Activated naive CD4-positive, alpha-beta T cell treated with anti-CD3 and anti-CD28 coated beads for 36 hours (primary cell): ENCODE measurements at regions not wholly inside any gene's neighbourhood (a gene's known extent, or its start where the extent isn't known, plus 50 kb on each side); places are given as distances from the start of the nearest gene placed in this dataset.
"Not testable (repeated sequence)": the region's sequence is repeated elsewhere in the genome, so short reads cannot be mapped to it uniquely, and the experiment has no call there.

ENCODE experiments used
- CTCF ChIA-PET: fragments of 350-600 bp; sonication (Branson Sonifier 250); formaldehyde crosslinking; loops from one replicate; lab custom pipeline; 2021; ENCODE audit warnings: antibody characterized with exemption; lab: Charles Lee
- DNase-seq: peaks from one replicate; pipeline ENCODE4 v3.0.0-alpha.2; 2020
- H3K27ac Mint-ChIP-seq: one replicate; pipeline ENCODE4 v1.8.0; 2021; ENCODE audit warnings: mild to moderate bottlenecking, mixed read lengths
- H3K27me3 Mint-ChIP-seq: one replicate; pipeline ENCODE4 v1.8.0; 2021; ENCODE audit warnings: low read depth, mixed read lengths
- H3K36me3 Mint-ChIP-seq: one replicate; pipeline ENCODE4 v1.8.0; 2021; ENCODE audit warnings: low read depth, mixed read lengths
- H3K4me1 Mint-ChIP-seq: one replicate; pipeline ENCODE4 v1.8.0; 2021; ENCODE audit warnings: low read depth, mixed read lengths
- H3K4me3 Mint-ChIP-seq: one replicate; pipeline ENCODE4 v1.8.0; 2021; ENCODE audit warnings: mild to moderate bottlenecking, moderate library complexity, mixed read lengths
- H3K9me3 Mint-ChIP-seq: one replicate; pipeline ENCODE4 v1.8.0; 2021; ENCODE audit warnings: mixed read lengths
- intact Hi-C: fragments of 100-400 bp; cut with micrococcal nuclease; formaldehyde crosslinking; loops from one replicate; pipeline ENCODE4 v1.15.1; 2023

GRCh38 chr6:120411394-120411793 is 922.9 kb downstream of the TBC1D32 start:
- no peaks in the 10 kb centered on the region for H3K4me1 Mint-ChIP-seq
- no peaks in the 10 kb centered on the region for H3K27me3 Mint-ChIP-seq
- no peak overlapping the region for H3K27ac Mint-ChIP-seq
- peaks cover 2% of the 10 kb centered on the region for H3K9me3 Mint-ChIP-seq
- CTCF ChIA-PET: interaction anchor here (0.7 kb wide), 1 partner anchor 217 kb away, joined by 5 read pairs; no protein-coding TSS in a partner anchor
- H3K4me3 Mint-ChIP-seq: no peak overlapping the region
- no peak for DNase-seq
- intact Hi-C loops: no loop called here
- no peaks in the 10 kb centered on the region for H3K36me3 Mint-ChIP-seq

GRCh38 chr6:120410586-120410985 is 923.7 kb downstream of the TBC1D32 start:
- H3K4me3 Mint-ChIP-seq: no peak overlapping the region
- H3K27me3 Mint-ChIP-seq: no peaks in the 10 kb centered on the region
- H3K36me3 Mint-ChIP-seq: no peaks in the 10 kb centered on the region
- CTCF ChIA-PET: no interaction called here
- peaks cover 2% of the 10 kb centered on the region for H3K9me3 Mint-ChIP-seq
- intact Hi-C loops: no loop called here
- no peak overlapping the region for H3K27ac Mint-ChIP-seq
- DNase-seq: no peak
- H3K4me1 Mint-ChIP-seq: no peaks in the 10 kb centered on the region

GRCh38 chr6:120407696-120408095 is 926.6 kb downstream of the TBC1D32 start:
- no peaks in the 10 kb centered on the region for H3K36me3 Mint-ChIP-seq
- no peak overlapping the region for H3K4me3 Mint-ChIP-seq
- DNase-seq: no peak
- H3K4me1 Mint-ChIP-seq: no peaks in the 10 kb centered on the region
- CTCF ChIA-PET: no interaction called here
- H3K9me3 Mint-ChIP-seq: peaks cover 10% of the 10 kb centered on the region
- no peak overlapping the region for H3K27ac Mint-ChIP-seq
- no peaks in the 10 kb centered on the region for H3K27me3 Mint-ChIP-seq
- intact Hi-C loops: no loop called here

- Mint-ChIP-seq H3K9me3 (peaks cover 8% of the 10 kb centered on the region), H3K4me3 (no peak overlapping the region), H3K36me3 (no peaks in the 10 kb centered on the region), H3K27me3 (no peaks in the 10 kb centered on the region), H3K4me1 (no peaks in the 10 kb centered on the region), H3K27ac (no peak overlapping the region)
- intact Hi-C loops: no loop called here
- DNase-seq: no peak
- CTCF ChIA-PET: no interaction called here
These were observed 928.3 kb downstream of the TBC1D32 start for GRCh38 chr6:120405947-120406346.

- intact Hi-C loops: no loop called here
These were observed 938.5 kb downstream of the TBC1D32 start for GRCh38 chr6:120395784-120396183.

GRCh38 chr6:120395330-120395729 is 939.0 kb downstream of the TBC1D32 start:
- intact Hi-C loops: no loop called here
- no peak for DNase-seq
- H3K36me3 Mint-ChIP-seq: no peaks in the 10 kb centered on the region
- no peak overlapping the region for H3K27ac Mint-ChIP-seq
- H3K4me3 Mint-ChIP-seq: no peak overlapping the region
- CTCF ChIA-PET: no interaction called here
- H3K9me3 Mint-ChIP-seq: no peaks in the 10 kb centered on the region
- no peaks in the 10 kb centered on the region for H3K27me3 Mint-ChIP-seq
- H3K4me1 Mint-ChIP-seq: no peaks in the 10 kb centered on the region

More at GRCh38 chr6:120395784-120396183, 938.5 kb downstream of the TBC1D32 start:
- CTCF ChIA-PET: no interaction called here
- no peaks in the 10 kb centered on the region for H3K36me3 Mint-ChIP-seq
- no peak overlapping the region for H3K4me3 Mint-ChIP-seq
- no peaks in the 10 kb centered on the region for H3K9me3 Mint-ChIP-seq
- H3K4me1 Mint-ChIP-seq: no peaks in the 10 kb centered on the region
- no peak overlapping the region for H3K27ac Mint-ChIP-seq
- no peaks in the 10 kb centered on the region for H3K27me3 Mint-ChIP-seq
- DNase-seq: no peak

- H3K27me3 Mint-ChIP-seq: no peaks in the 10 kb centered on the region
- CTCF ChIA-PET: no interaction called here
- H3K9me3 Mint-ChIP-seq: no peaks in the 10 kb centered on the region
- no peaks in the 10 kb centered on the region for H3K4me1 Mint-ChIP-seq
- H3K27ac Mint-ChIP-seq: no peak overlapping the region
- no peaks in the 10 kb centered on the region for H3K36me3 Mint-ChIP-seq
- no peak for DNase-seq
- intact Hi-C loops: no loop called here
- no peak overlapping the region for H3K4me3 Mint-ChIP-seq
These were observed 941.3 kb downstream of the TBC1D32 start for GRCh38 chr6:120392941-120393340.

- DNase-seq: no peak
- intact Hi-C loops: no loop called here
- Mint-ChIP-seq H3K4me1 (no peaks in the 10 kb centered on the region), H3K27ac (no peak overlapping the region), H3K9me3 (no peaks in the 10 kb centered on the region), H3K27me3 (no peaks in the 10 kb centered on the region), H3K36me3 (no peaks in the 10 kb centered on the region), H3K4me3 (no peak overlapping the region)
- CTCF ChIA-PET: no interaction called here
These were observed 949.6 kb downstream of the TBC1D32 start for GRCh38 chr6:120384671-120385070.

- Mint-ChIP-seq H3K36me3 (no peaks in the 10 kb centered on the region), H3K4me1 (no peaks in the 10 kb centered on the region), H3K9me3 (no peaks in the 10 kb centered on the region), H3K4me3 (no peak overlapping the region), H3K27ac (no peak overlapping the region), H3K27me3 (no peaks in the 10 kb centered on the region)
- CTCF ChIA-PET: no interaction called here
- intact Hi-C loops: no loop called here
- no peak for DNase-seq
These were observed 950.6 kb downstream of the TBC1D32 start for GRCh38 chr6:120383681-120384080.

GRCh38 chr6:120378582-120379220 is 955.6 kb downstream of the TBC1D32 start:
- Mint-ChIP-seq H3K27me3 (no peaks in the 10 kb centered on the region), H3K36me3 (no peaks in the 10 kb centered on the region), H3K4me1 (no peaks in the 10 kb centered on the region), H3K27ac (no peak overlapping the region), H3K4me3 (no peak overlapping the region), H3K9me3 (no peaks in the 10 kb centered on the region)
- CTCF ChIA-PET: no interaction called here
- intact Hi-C loops: loop anchor here (10.0 kb wide), 2 partner anchors 634 to 1234 kb away; no protein-coding TSS in a partner anchor
- no peak for DNase-seq

- Mint-ChIP-seq H3K4me3 (no peak overlapping the region), H3K9me3 (no peaks in the 10 kb centered on the region), H3K36me3 (no peaks in the 10 kb centered on the region), H3K27me3 (no peaks in the 10 kb centered on the region), H3K4me1 (no peaks in the 10 kb centered on the region), H3K27ac (no peak overlapping the region)
- intact Hi-C loops: loop anchor here (10.0 kb wide), 2 partner anchors 628 to 1228 kb away; no protein-coding TSS in a partner anchor
- no peak for DNase-seq
- CTCF ChIA-PET: no interaction called here
These were observed 961.1 kb downstream of the TBC1D32 start for GRCh38 chr6:120373185-120373584.

GRCh38 chr6:120363429-120363828 is 970.9 kb downstream of the TBC1D32 start:
- no peak overlapping the region for H3K27ac Mint-ChIP-seq
- intact Hi-C loops: no loop called here
- no peak for DNase-seq
- H3K9me3 Mint-ChIP-seq: peaks cover 12% of the 10 kb centered on the region
- H3K4me1 Mint-ChIP-seq: no peaks in the 10 kb centered on the region
- H3K36me3 Mint-ChIP-seq: no peaks in the 10 kb centered on the region
- H3K4me3 Mint-ChIP-seq: no peak overlapping the region
- H3K27me3 Mint-ChIP-seq: no peaks in the 10 kb centered on the region
- CTCF ChIA-PET: no interaction called here

GRCh38 chr6:120358535-120358934 is 975.7 kb downstream of the TBC1D32 start:
- DNase-seq, H3K27ac Mint-ChIP-seq, H3K36me3 Mint-ChIP-seq, CTCF ChIA-PET, H3K4me1 Mint-ChIP-seq, intact Hi-C loops, H3K27me3 Mint-ChIP-seq, H3K4me3 Mint-ChIP-seq: not testable (repeated sequence)
- peaks cover 15% of the 10 kb centered on the region for H3K9me3 Mint-ChIP-seq
